ENCODE measurements at regions not wholly inside any gene's neighbourhood (a gene's known extent, or its start where the extent isn't known, plus 50 kb on each side); places are given as distances from the start of the nearest gene placed in this dataset.
A peak's percentile ranks its signal among the peaks of the same experiment; 100 is the strongest.

GRCh38 chr6:144336900-144337299 is 51.8 kb downstream of the UTRN start:
- Histone ChIP-seq H2BK20ac (ENCODE audit: low read depth, low read length, poor library complexity, severe bottlenecking) (no peak overlapping the region), H3K9me3 (ENCODE audit: control insufficient read depth, low read depth, low read length) (no peaks in the 10 kb centered on the region), H4K91ac (ENCODE audit: insufficient read length, low read depth, low read length) (no peak overlapping the region), H3K23ac (ENCODE audit: insufficient read length, low read depth, low read length) (no peak overlapping the region), H2AK5ac (ENCODE audit: insufficient read length, low read length) (no peak overlapping the region), H3K56ac (ENCODE audit: insufficient read length, low read depth, low read length) (no peak overlapping the region), H3K27me3 (ENCODE audit: insufficient read depth, low read length) (no peaks in the 10 kb centered on the region), H3K23me2 (ENCODE audit: insufficient read length, low read depth, low read length, poor library complexity, severe bottlenecking) (no peaks in the 10 kb centered on the region), H3T11ph (ENCODE audit: low read length) (no peak overlapping the region), H3K79me1 (ENCODE audit: insufficient read depth, low read depth, low read length, poor library complexity, severe bottlenecking) (peaks cover 17% of the 10 kb centered on the region), H4K20me1 (ENCODE audit: control insufficient read depth, insufficient read depth, insufficient read length) (no peaks in the 10 kb centered on the region), H3K9ac (ENCODE audit: extremely low read depth, insufficient read length, low read length) (no peak overlapping the region), H3K79me2 (ENCODE audit: insufficient read depth, low read length) (peaks cover 14% of the 10 kb centered on the region; the same call in 1 of the 2 replicates), H2BK12ac (ENCODE audit: insufficient read length, low read depth, low read length) (no peak overlapping the region), H3K4me1 (ENCODE audit: insufficient read depth, low read length) (peaks cover 16% of the 10 kb centered on the region; the same call in 1 of the 2 replicates), H3K4me2 (ENCODE audit: insufficient read depth, insufficient read length, low read length) (no peak overlapping the region), H4K5ac (ENCODE audit: insufficient read length, low read depth, low read length) (no peak overlapping the region), H3K27ac (ENCODE audit: insufficient read length, low read depth, low read length) (no peak overlapping the region), H2BK15ac (ENCODE audit: low read depth, low read length) (no peak overlapping the region), H2BK120ac (ENCODE audit: low read depth, low read length, poor library complexity, severe bottlenecking) (no peak overlapping the region), H2AFZ (ENCODE audit: low read length) (no peak overlapping the region), H4K8ac (replicated peaks; ENCODE audit: insufficient read length, low read depth, low read length) (no peak overlapping the region), H3K14ac (ENCODE audit: insufficient read depth, low read length) (no peak overlapping the region; the same call in 1 of the 2 replicates), H3K18ac (ENCODE audit: insufficient read length, low read depth, low read length) (no peak overlapping the region), H3K4ac (ENCODE audit: low read depth, low read length) (peak overlapping the region; percentile 83; the same call in 1 of the 2 replicates), H2BK5ac (ENCODE audit: insufficient read length, low read length) (no peak overlapping the region)
- WGBS (ENCODE audit: extremely low coverage, insufficient read length, low lambda C conversion rate) = no CpG with 5 or more reads among the region's 2 CpGs
- DNase-seq = no peak
- Mint-ChIP-seq H3K27ac (peak overlapping the region in 2 of 3 experiments; percentile 1 to 73; a peak in 2 of 7 replicates), H3K36me3 (ENCODE audit: insufficient read depth in 1 of 3, low read depth in 3 of 3) (no peaks in the 10 kb centered on the region; a peak in 1 of 7 replicates), H3K4me1 (peaks cover 35 to 39% of the 10 kb centered on the region in 2 experiments), H3K9me3 (no peaks in the 10 kb centered on the region), H3K27me3 (ENCODE audit: low read depth) (no peaks in the 10 kb centered on the region), H3K4me3 (no peak overlapping the region)
- no peak for TF ChIP-seq CTCF (conservative IDR thresholded peaks at IDR 0.05)

Data from H9 (cell line).